PC-3 (cell line): ENCODE measurements at regions not wholly inside any gene's neighbourhood (a gene's known extent, or its start where the extent isn't known, plus 50 kb on each side); places are given as distances from the start of the nearest gene placed in this dataset.
"Not testable (repeated sequence)": the region's sequence is repeated elsewhere in the genome, so short reads cannot be mapped to it uniquely, and the experiment has no call there.

Source experiments
- ATAC-seq: fragments of 200-7000 bp; cut with Tn5 transposase; 2 replicates; pipeline ENCODE4 v1.9.1; 2020; ENCODE audit warnings: mild to moderate bottlenecking, moderate library complexity
- BruUV-seq: library from RNA; stranded (reverse); fragments of 400-500 nt; replicated peaks from 2 replicates; lab custom pipeline; 2021; lab: Mats Ljungman, UMichigan
- CTCF ChIA-PET: fragments of 300-600 bp; sonication (Branson Sonifier 250); formaldehyde crosslinking; loops from one replicate; lab custom pipeline; 2022; ENCODE audit warnings: antibody characterized with exemption; lab: Charles Lee
- POLR2A ChIA-PET: fragments of 300-600 bp; sonication (Branson Sonifier 250); formaldehyde crosslinking; loops from one replicate; lab custom pipeline; 2022; ENCODE audit warnings: antibody characterized with exemption; ENCODE audit not compliant: unreplicated experiment; lab: Charles Lee
- DNase-seq: peaks from one replicate; pipeline ENCODE4 v3.0.0-alpha.2; 2015
- H2AFZ ChIP-seq: fragments of 300-600 bp; sonication (generic); 2 replicates; pipeline ENCODE4 v1.6.0; 2016; ENCODE audit warnings: antibody characterized with exemption, low read length
- H3F3A ChIP-seq: fragments of 300-600 bp; sonication (generic); one replicate; pipeline ENCODE4 v1.6.0; 2017; ENCODE audit warnings: antibody characterized with exemption, low read length, control low read depth, mild to moderate bottlenecking; ENCODE audit not compliant: unreplicated experiment
- H3K27ac ChIP-seq: fragments of 300-600 bp; sonication (generic); 2 replicates; pipeline ENCODE4 v1.5.1; 2016; ENCODE audit warnings: mild to moderate bottlenecking, low read length
- H3K27me3 ChIP-seq: fragments of 300-600 bp; sonication (generic); 2 replicates; pipeline ENCODE4 v1.6.1; 2016; ENCODE audit warnings: low read length, mixed read lengths
- H3K36me3 ChIP-seq: fragments of 300-600 bp; sonication (generic); 2 replicates; pipeline ENCODE4 v1.6.1; 2016; ENCODE audit warnings: low read depth, mixed run types, low read length, mixed read lengths
- H3K4me1 ChIP-seq: fragments of 300-600 bp; sonication (generic); 2 replicates; pipeline ENCODE4 v1.5.1; 2016; ENCODE audit warnings: low read length; ENCODE audit not compliant: insufficient read depth
- H3K4me2 ChIP-seq: fragments of 300-600 bp; sonication (generic); 2 replicates; pipeline ENCODE4 v1.6.0; 2016; ENCODE audit warnings: low read length
- H3K4me3 ChIP-seq: fragments of 300-600 bp; sonication (generic); 2 replicates; pipeline ENCODE4 v1.5.1; 2016; ENCODE audit warnings: mild to moderate bottlenecking, low read length, mixed read lengths
- H3K79me2 ChIP-seq: fragments of 300-600 bp; sonication (generic); 2 replicates; pipeline ENCODE4 v1.6.1; 2017; ENCODE audit warnings: low read length, mixed read lengths
- H3K9ac ChIP-seq: fragments of 300-600 bp; sonication (generic); 2 replicates; pipeline ENCODE4 v1.6.0; 2016; ENCODE audit warnings: mild to moderate bottlenecking, low read length
- H3K9me2 ChIP-seq: fragments of 300-600 bp; sonication (generic); replicated peaks from 2 replicates; pipeline ENCODE4 v1.6.1; 2016; ENCODE audit warnings: mixed run types, low read length, mixed read lengths
- H3K9me3 ChIP-seq: fragments of 300-600 bp; sonication (generic); 2 replicates; pipeline ENCODE4 v1.6.1; 2016; ENCODE audit warnings: low read length, mixed read lengths
- H4K20me1 ChIP-seq: fragments of 300-600 bp; sonication (generic); 2 replicates; pipeline ENCODE4 v1.6.1; 2016; ENCODE audit warnings: low read length, mixed read lengths
- CTCF ChIP-seq: fragments of 300-600 bp; sonication (generic); conservative IDR thresholded peaks from 2 replicates; pipeline ENCODE4 v1.5.1; 2017; ENCODE audit warnings: antibody characterized with exemption, low read depth, mild to moderate bottlenecking, low read length
- EZH2 ChIP-seq: fragments of 300-600 bp; sonication (generic); IDR thresholded peaks from one replicate; pipeline ENCODE4 v1.6.1; 2017; ENCODE audit warnings: antibody characterized with exemption, mild to moderate bottlenecking, low read length; ENCODE audit not compliant: unreplicated experiment
- EZH2phosphoT487 ChIP-seq: fragments of 300-600 bp; sonication (generic); IDR thresholded peaks from 2 replicates; pipeline ENCODE4 v1.6.1; 2018; ENCODE audit warnings: mild to moderate bottlenecking, antibody characterized with exemption, low read length, borderline replicate concordance
- intact Hi-C: fragments of 100-400 bp; cut with micrococcal nuclease; formaldehyde crosslinking; loops from 2 replicates; pipeline ENCODE4 v1.9.0; 2023

GRCh38 chr6:132118144-132118543, 167.0 kb upstream of the CCN2 start:
- ChIA-PET CTCF (no interaction called here), POLR2A (no interaction called here)
- H3K79me2 ChIP-seq, result no peaks in the 10 kb centered on the region
- H3K4me2 ChIP-seq, result no peak overlapping the region
- no peaks in the 10 kb centered on the region for H3K4me1 ChIP-seq
- no peaks in the 10 kb centered on the region for H3K27me3 ChIP-seq
- H3K9me2 ChIP-seq, result no peaks in the 10 kb centered on the region
- no peak overlapping the region for H3K9ac ChIP-seq
- TF ChIP-seq EZH2, result no peak
- intact Hi-C loops, result no loop called here
- no peak overlapping the region for H2AFZ ChIP-seq
- H4K20me1 ChIP-seq, result no peaks in the 10 kb centered on the region
- no peaks in the 10 kb centered on the region for H3F3A ChIP-seq
- H3K4me3 ChIP-seq, result no peak overlapping the region
- no peak for DNase-seq
- no TSS peak for BruUV-seq
- H3K27ac ChIP-seq, result no peak overlapping the region
- ATAC-seq, result no peak
- H3K9me3 ChIP-seq, result no peaks in the 10 kb centered on the region
- H3K36me3 ChIP-seq, result no peaks in the 10 kb centered on the region

GRCh38 chr6:132115714-132116366, 164.7 kb upstream of the CCN2 start:
- Histone ChIP-seq H3K36me3 (no peaks in the 10 kb centered on the region), H3F3A (no peaks in the 10 kb centered on the region), H3K27ac (no peak overlapping the region), H3K9me3 (no peaks in the 10 kb centered on the region), H3K4me2 (no peak overlapping the region), H3K4me1 (no peaks in the 10 kb centered on the region), H3K79me2 (no peaks in the 10 kb centered on the region), H2AFZ (no peak overlapping the region), H3K4me3 (no peak overlapping the region), H3K27me3 (no peaks in the 10 kb centered on the region), H3K9me2 (no peaks in the 10 kb centered on the region), H4K20me1 (no peaks in the 10 kb centered on the region), H3K9ac (no peak overlapping the region)
- peak; percentile 36 for DNase-seq
- TF ChIP-seq CTCF, result no peak
- TF ChIP-seq EZH2, result no peak
- no peak for TF ChIP-seq EZH2phosphoT487
- BruUV-seq, result no TSS peak
- CTCF ChIA-PET, result no interaction called here
- ATAC-seq, result no peak
- POLR2A ChIA-PET, result no interaction called here
- intact Hi-C loops, result no loop called here

GRCh38 chr6:132114201-132114825, 163.1 kb upstream of the CCN2 start:
- H3K4me2 ChIP-seq, result no peak overlapping the region
- no peak overlapping the region for H2AFZ ChIP-seq
- no peak overlapping the region for H3K9ac ChIP-seq

GRCh38 chr6:132109752-132110151, 158.6 kb upstream of the CCN2 start:
- POLR2A ChIA-PET, H2AFZ ChIP-seq, DNase-seq, H3K4me2 ChIP-seq, H3K79me2 ChIP-seq, H3K9me3 ChIP-seq, H3K27ac ChIP-seq, H3F3A ChIP-seq, BruUV-seq, intact Hi-C loops, CTCF ChIA-PET, H3K9me2 ChIP-seq, H4K20me1 ChIP-seq, H3K9ac ChIP-seq, H3K27me3 ChIP-seq, ATAC-seq, H3K4me3 ChIP-seq, H3K36me3 ChIP-seq, H3K4me1 ChIP-seq: not testable (repeated sequence)

More at GRCh38 chr6:132114201-132114825, 163.1 kb upstream of the CCN2 start:
- no peaks in the 10 kb centered on the region for H3K4me1 ChIP-seq
- ChIA-PET POLR2A (no interaction called here), CTCF (no interaction called here)
- H3K27ac ChIP-seq, result no peak overlapping the region
- no peaks in the 10 kb centered on the region for H3K27me3 ChIP-seq
- ATAC-seq (no peak), DNase-seq (no peak)
- BruUV-seq, result no TSS peak
- H4K20me1 ChIP-seq, result no peaks in the 10 kb centered on the region
- TF ChIP-seq CTCF (no peak), EZH2phosphoT487 (no peak), EZH2 (no peak)
- H3K79me2 ChIP-seq, result no peaks in the 10 kb centered on the region
- H3K36me3 ChIP-seq, result no peaks in the 10 kb centered on the region
- H3K9me2 ChIP-seq, result no peaks in the 10 kb centered on the region
- no peaks in the 10 kb centered on the region for H3K9me3 ChIP-seq
- H3F3A ChIP-seq, result no peaks in the 10 kb centered on the region
- H3K4me3 ChIP-seq, result no peak overlapping the region
- intact Hi-C loops, result no loop called here
